Uterus (tissue), 2 donors: ENCODE measurements at regions not wholly inside any gene's neighbourhood (a gene's known extent, or its start where the extent isn't known, plus 50 kb on each side); places are given as distances from the start of the nearest gene placed in this dataset.

ENCODE experiments used
- CTCF ChIP-seq, 4 experiments: fragments of 200-600 bp in 2 of 4; fragments of 450-650 bp in 2 of 4; sonication (generic) in 2 of 4; IDR thresholded peaks; one replicate each; pipeline ENCODE4 v1.5.1; 2016 to 2019; ENCODE audit warnings: antibody characterized with exemption in 4 of 4, mild to moderate bottlenecking in 2 of 4, moderate library complexity in 1 of 4
- POLR2A ChIP-seq, 2 donors: fragments of 450-650 bp; IDR thresholded peaks; one replicate each; pipeline ENCODE4 v1.6.1; 2016; ENCODE audit warnings: antibody characterized with exemption in 2 of 2, mild to moderate bottlenecking in 1 of 2, moderate library complexity in 1 of 2

GRCh38 chr14:62066304-62066703, 304.1 kb downstream of the SNAPC1 start:
- TF ChIP-seq POLR2A (IDR thresholded peaks at IDR 0.05) (no peak), CTCF (IDR thresholded peaks at IDR 0.05) (no peak)
